MM.1S (cell line): ENCODE measurements at regions not wholly inside any gene's neighbourhood (a gene's known extent, or its start where the extent isn't known, plus 50 kb on each side); places are given as distances from the start of the nearest gene placed in this dataset.
"Not testable (repeated sequence)": the region's sequence is repeated elsewhere in the genome, so short reads cannot be mapped to it uniquely, and the experiment has no call there.

Source experiments
- CTCF ChIP-seq: fragments of 300-600 bp; sonication (generic); IDR thresholded peaks from 2 replicates; pipeline ENCODE4 v1.5.1; 2016; ENCODE audit warnings: antibody characterized with exemption, low read length, mixed read lengths
- EZH2 ChIP-seq: fragments of 300-600 bp; sonication (generic); optimal IDR thresholded peaks from 2 replicates; pipeline ENCODE3; 2017; ENCODE audit warnings: low read depth, mild to moderate bottlenecking, antibody characterized with exemption, low read length, mixed read lengths
- EZH2phosphoT487 ChIP-seq: fragments of 300-600 bp; sonication (generic); IDR thresholded peaks from 2 replicates; pipeline ENCODE4 v1.6.1; 2018; ENCODE audit warnings: antibody characterized with exemption, low read length

GRCh38 chr11:34797497-34797896 lies 118.7 kb downstream of the APIP start:
- TF ChIP-seq EZH2, CTCF, EZH2phosphoT487: not testable (repeated sequence)
